ENCODE measurements at regions not wholly inside any gene's neighbourhood (a gene's known extent, or its start where the extent isn't known, plus 50 kb on each side); places are given as distances from the start of the nearest gene placed in this dataset.
A peak's percentile ranks its signal among the peaks of the same experiment; 100 is the strongest.
"Not testable (repeated sequence)": the region's sequence is repeated elsewhere in the genome, so short reads cannot be mapped to it uniquely, and the experiment has no call there.

DNA sequence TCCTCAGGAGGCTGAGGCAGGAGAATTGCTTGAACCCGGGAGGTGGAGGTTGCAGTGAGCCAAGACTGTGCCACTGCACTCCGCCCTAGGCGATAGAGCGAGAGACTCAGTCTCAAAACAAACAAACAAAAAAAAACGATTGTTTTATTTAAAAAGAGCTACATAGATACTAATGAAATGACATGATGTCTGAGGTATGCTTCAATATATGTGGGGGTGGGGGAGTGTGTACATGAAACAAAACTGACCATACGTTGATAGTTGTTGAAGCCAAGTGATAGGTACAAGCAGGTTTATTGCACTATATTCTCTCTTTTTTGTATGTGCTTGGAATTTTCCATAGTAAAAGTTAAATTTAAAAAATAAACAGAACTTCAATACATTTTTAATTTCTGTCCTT lies 240.1 kb downstream of the TFAP2A start:
- Histone ChIP-seq H3K4me3 (no peak overlapping the region), H3K27ac (ENCODE audit: low read depth in 1 of 2, low read length in 1 of 2) (no peak overlapping the region), H3K36me3 (ENCODE audit: control insufficient read depth in 4 of 4, insufficient read depth in 4 of 4, low read length in 4 of 4) (no peaks in the 10 kb centered on the region), H3K27me3 (ENCODE audit: control insufficient read depth in 3 of 3, insufficient read depth in 3 of 3, low read length in 2 of 3) (no peaks in the 10 kb centered on the region), H3K9ac (ENCODE audit: insufficient read depth in 1 of 2, low read length in 2 of 2) (no peak overlapping the region), H3K4me1 (ENCODE audit: control insufficient read depth in 5 of 5, insufficient read depth in 5 of 5, low read length in 5 of 5) (peaks cover 0 to 10% (median 0%) of the 10 kb centered on the region in 5 donors), H3K9me3 (ENCODE audit: control insufficient read depth in 4 of 4, insufficient read depth in 3 of 4, low read length in 3 of 4) (peaks cover 0 to 2% (median 0%) of the 10 kb centered on the region in 4 donors)
- DNase-seq (no peak), ATAC-seq (ENCODE audit: insufficient read depth, low FRiP score) (no peak)
- 83 to 88% methylated on average over 6 of the region's 6 CpGs for WGBS, 2 donors
- TF ChIP-seq, protein P1, sequence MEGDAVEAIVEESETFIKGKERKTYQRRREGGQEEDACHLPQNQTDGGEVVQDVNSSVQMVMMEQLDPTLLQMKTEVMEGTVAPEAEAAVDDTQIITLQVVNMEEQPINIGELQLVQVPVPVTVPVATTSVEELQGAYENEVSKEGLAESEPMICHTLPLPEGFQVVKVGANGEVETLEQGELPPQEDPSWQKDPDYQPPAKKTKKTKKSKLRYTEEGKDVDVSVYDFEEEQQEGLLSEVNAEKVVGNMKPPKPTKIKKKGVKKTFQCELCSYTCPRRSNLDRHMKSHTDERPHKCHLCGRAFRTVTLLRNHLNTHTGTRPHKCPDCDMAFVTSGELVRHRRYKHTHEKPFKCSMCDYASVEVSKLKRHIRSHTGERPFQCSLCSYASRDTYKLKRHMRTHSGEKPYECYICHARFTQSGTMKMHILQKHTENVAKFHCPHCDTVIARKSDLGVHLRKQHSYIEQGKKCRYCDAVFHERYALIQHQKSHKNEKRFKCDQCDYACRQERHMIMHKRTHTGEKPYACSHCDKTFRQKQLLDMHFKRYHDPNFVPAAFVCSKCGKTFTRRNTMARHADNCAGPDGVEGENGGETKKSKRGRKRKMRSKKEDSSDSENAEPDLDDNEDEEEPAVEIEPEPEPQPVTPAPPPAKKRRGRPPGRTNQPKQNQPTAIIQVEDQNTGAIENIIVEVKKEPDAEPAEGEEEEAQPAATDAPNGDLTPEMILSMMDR (IDR thresholded peaks at IDR 0.05; ENCODE audit: control extremely low read depth, extremely low read depth), result no peak

DNA sequence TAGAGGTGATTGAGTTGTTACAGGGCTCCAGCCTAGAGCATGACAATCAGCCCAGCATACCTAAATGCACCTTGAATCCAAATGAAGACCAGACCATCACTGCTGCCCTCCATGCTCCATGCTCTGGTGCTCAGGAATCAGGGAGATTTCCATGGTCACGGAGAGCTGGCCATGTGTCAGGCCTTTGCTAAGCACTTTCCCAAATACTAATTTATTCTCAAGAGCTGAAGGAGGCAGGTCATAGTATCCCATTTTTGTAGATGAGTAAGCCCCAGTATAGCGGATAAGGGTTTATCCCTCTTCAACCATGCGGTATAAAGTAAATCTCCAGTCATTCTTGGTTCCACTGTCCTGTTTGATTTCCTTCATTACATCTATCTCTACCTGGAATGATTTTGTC lies 240.8 kb downstream of the TFAP2A start:
- TF ChIP-seq, protein P1 (IDR thresholded peaks at IDR 0.05; ENCODE audit: control extremely low read depth, extremely low read depth), result no peak
- H3K27me3 ChIP-seq (ENCODE audit: control insufficient read depth in 3 of 3, insufficient read depth in 3 of 3, low read length in 2 of 3), result no peaks in the 10 kb centered on the region
- H3K9ac ChIP-seq (ENCODE audit: insufficient read depth in 1 of 2, low read length in 2 of 2), result no peak overlapping the region
- H3K9me3 ChIP-seq (ENCODE audit: control insufficient read depth in 4 of 4, insufficient read depth in 3 of 4, low read length in 3 of 4), result peaks cover 0 to 2% (median 0%) of the 10 kb centered on the region in 4 donors
- peaks cover 0 to 10% (median 0%) of the 10 kb centered on the region in 5 donors for H3K4me1 ChIP-seq (ENCODE audit: control insufficient read depth in 5 of 5, insufficient read depth in 5 of 5, low read length in 5 of 5)
- no peaks in the 10 kb centered on the region for H3K36me3 ChIP-seq (ENCODE audit: control insufficient read depth in 4 of 4, insufficient read depth in 4 of 4, low read length in 4 of 4)
- DNase-seq, result peak in 1 of 3 donors; percentile 4
- no peak for ATAC-seq (ENCODE audit: insufficient read depth, low FRiP score)
- WGBS, 2 donors, result 94 to 97% methylated on average over 3 of the region's 3 CpGs
- no peak overlapping the region for H3K27ac ChIP-seq (ENCODE audit: low read depth in 1 of 2, low read length in 1 of 2)
- no peak overlapping the region for H3K4me3 ChIP-seq

DNA sequence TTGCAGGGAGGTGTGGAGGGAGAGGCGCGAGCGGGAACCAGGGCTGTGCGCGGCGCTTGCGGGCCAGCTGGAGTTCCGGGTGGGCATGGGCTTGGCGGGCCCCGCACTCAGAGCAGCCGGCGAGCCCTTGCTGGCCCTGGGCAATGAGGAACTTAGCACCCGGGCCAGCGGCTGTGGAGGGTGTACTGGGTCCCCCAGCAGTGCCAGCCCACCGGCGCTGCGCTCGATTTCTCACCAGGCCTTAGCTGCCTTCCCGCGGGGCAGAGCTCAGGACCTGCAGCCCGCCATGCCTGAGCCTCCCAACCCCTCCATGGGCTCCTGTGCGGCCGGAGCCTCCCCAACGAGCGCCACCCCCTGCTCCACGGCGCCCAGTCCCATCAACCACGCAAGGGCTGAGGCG lies 243.2 kb downstream of the TFAP2A start:
- WGBS, 2 donors, result 94 to 97% methylated on average over 22 to 29 of the region's 29 CpGs
- not testable (repeated sequence) for H3K9me3 ChIP-seq (ENCODE audit: control insufficient read depth in 4 of 4, insufficient read depth in 3 of 4, low read length in 3 of 4); ATAC-seq (ENCODE audit: insufficient read depth, low FRiP score); H3K9ac ChIP-seq (ENCODE audit: insufficient read depth in 1 of 2, low read length in 2 of 2); H3K4me3 ChIP-seq; H3K27ac ChIP-seq (ENCODE audit: low read depth in 1 of 2, low read length in 1 of 2); H3K4me1 ChIP-seq (ENCODE audit: control insufficient read depth in 5 of 5, insufficient read depth in 5 of 5, low read length in 5 of 5); DNase-seq; H3K36me3 ChIP-seq (ENCODE audit: control insufficient read depth in 4 of 4, insufficient read depth in 4 of 4, low read length in 4 of 4); H3K27me3 ChIP-seq (ENCODE audit: control insufficient read depth in 3 of 3, insufficient read depth in 3 of 3, low read length in 2 of 3)

DNA sequence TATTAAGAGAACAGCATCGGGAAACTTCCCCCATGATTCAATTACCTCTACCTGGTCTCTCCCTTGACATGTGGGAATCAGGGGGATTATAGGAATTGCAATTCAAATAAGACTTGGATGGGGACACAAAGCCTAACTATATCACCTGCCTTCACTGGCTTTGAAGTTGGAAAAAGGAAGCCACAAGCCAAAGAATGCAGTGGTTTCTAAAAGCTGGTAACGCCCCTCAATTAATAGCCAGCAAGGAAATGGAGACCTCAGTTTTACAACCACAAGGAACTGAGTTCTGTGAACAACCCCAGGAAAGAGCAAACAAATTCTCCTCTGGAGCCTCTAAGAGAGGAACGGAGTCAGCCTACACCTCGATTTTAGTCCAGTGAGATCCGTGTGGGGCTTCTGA lies 244.1 kb downstream of the TFAP2A start:
- TF ChIP-seq, protein P1 (IDR thresholded peaks at IDR 0.05; ENCODE audit: control extremely low read depth, extremely low read depth), result no peak
- no peak overlapping the region for H3K4me3 ChIP-seq
- peaks cover 0 to under 1% (median 0%) of the 10 kb centered on the region in 4 donors for H3K9me3 ChIP-seq (ENCODE audit: control insufficient read depth in 4 of 4, insufficient read depth in 3 of 4, low read length in 3 of 4)
- H3K27me3 ChIP-seq (ENCODE audit: control insufficient read depth in 3 of 3, insufficient read depth in 3 of 3, low read length in 2 of 3), result no peaks in the 10 kb centered on the region
- peaks cover 0 to 10% (median 0%) of the 10 kb centered on the region in 5 donors for H3K4me1 ChIP-seq (ENCODE audit: control insufficient read depth in 5 of 5, insufficient read depth in 5 of 5, low read length in 5 of 5)
- ATAC-seq (ENCODE audit: insufficient read depth, low FRiP score) (no peak), DNase-seq (no peak)
- WGBS, 2 donors, result 78 to 85% methylated on average over 5 of the region's 5 CpGs
- H3K9ac ChIP-seq (ENCODE audit: insufficient read depth in 1 of 2, low read length in 2 of 2), result no peak overlapping the region
- H3K27ac ChIP-seq (ENCODE audit: low read depth in 1 of 2, low read length in 1 of 2), result no peak overlapping the region
- H3K36me3 ChIP-seq (ENCODE audit: control insufficient read depth in 4 of 4, insufficient read depth in 4 of 4, low read length in 4 of 4), result no peaks in the 10 kb centered on the region
